MM.1S (cell line): ENCODE measurements at regions not wholly inside any gene's neighbourhood (a gene's known extent, or its start where the extent isn't known, plus 50 kb on each side); places are given as distances from the start of the nearest gene placed in this dataset.

Experiments
- DNase-seq: peaks from one replicate; pipeline ENCODE4 v3.0.0-alpha.2; 2015
- H2AFZ ChIP-seq: fragments of 300-600 bp; sonication (generic); 2 replicates; pipeline ENCODE4 v1.6.0; 2016; ENCODE audit warnings: antibody characterized with exemption, low read length
- H3F3A ChIP-seq: fragments of 300-600 bp; sonication (generic); 2 replicates; pipeline ENCODE4 v1.6.1; 2016; ENCODE audit warnings: mild to moderate bottlenecking, antibody characterized with exemption, low read length, moderate library complexity, mixed read lengths; ENCODE audit not compliant: insufficient read depth
- H3K27ac ChIP-seq: fragments of 300-600 bp; sonication (generic); 2 replicates; pipeline ENCODE4 v1.5.1; 2016; ENCODE audit warnings: mild to moderate bottlenecking, low read length
- H3K27me3 ChIP-seq: fragments of 300-600 bp; sonication (generic); replicated peaks from 2 replicates; pipeline ENCODE4 v1.6.0; 2016; ENCODE audit warnings: low read length; ENCODE audit not compliant: insufficient read depth
- H3K36me3 ChIP-seq: fragments of 300-600 bp; sonication (generic); replicated peaks from 2 replicates; pipeline ENCODE4 v1.6.1; 2016; ENCODE audit warnings: mild to moderate bottlenecking, low read length, mixed read lengths; ENCODE audit not compliant: insufficient read depth
- H3K4me1 ChIP-seq: fragments of 300-600 bp; sonication (generic); 2 replicates; pipeline ENCODE4 v1.6.1; 2016; ENCODE audit warnings: low read length, mixed read lengths
- H3K4me2 ChIP-seq: fragments of 300-600 bp; sonication (generic); 2 replicates; pipeline ENCODE4 v1.6.0; 2016; ENCODE audit warnings: low read depth, low read length
- H3K4me3 ChIP-seq: fragments of 300-600 bp; sonication (generic); 2 replicates; pipeline ENCODE4 v1.5.1; 2016; ENCODE audit warnings: low read length, mixed read lengths
- H3K79me2 ChIP-seq: fragments of 300-600 bp; sonication (generic); 2 replicates; pipeline ENCODE4 v1.6.1; 2016; ENCODE audit warnings: mixed run types, low read length, mixed read lengths
- H3K9ac ChIP-seq: fragments of 300-600 bp; sonication (generic); 2 replicates; pipeline ENCODE4 v1.6.1; 2016; ENCODE audit warnings: low read length, mixed read lengths
- H3K9me2 ChIP-seq: fragments of 300-600 bp; sonication (generic); replicated peaks from 2 replicates; pipeline ENCODE4 v1.6.1; 2016; ENCODE audit warnings: mild to moderate bottlenecking, low read length, mixed read lengths; ENCODE audit not compliant: insufficient read depth
- H3K9me3 ChIP-seq: fragments of 300-600 bp; sonication (generic); replicated peaks from 2 replicates; pipeline ENCODE4 v1.6.1; 2016; ENCODE audit warnings: mild to moderate bottlenecking, low read length, mixed read lengths; ENCODE audit not compliant: insufficient read depth
- H4K20me1 ChIP-seq: fragments of 300-600 bp; sonication (generic); 2 replicates; pipeline ENCODE4 v1.6.1; 2016; ENCODE audit warnings: mild to moderate bottlenecking, low read length, moderate library complexity, mixed read lengths; ENCODE audit not compliant: insufficient read depth
- CTCF ChIP-seq: fragments of 300-600 bp; sonication (generic); IDR thresholded peaks from 2 replicates; pipeline ENCODE4 v1.5.1; 2016; ENCODE audit warnings: antibody characterized with exemption, low read length, mixed read lengths
- EZH2 ChIP-seq: fragments of 300-600 bp; sonication (generic); optimal IDR thresholded peaks from 2 replicates; pipeline ENCODE3; 2017; ENCODE audit warnings: low read depth, mild to moderate bottlenecking, antibody characterized with exemption, low read length, mixed read lengths
- EZH2phosphoT487 ChIP-seq: fragments of 300-600 bp; sonication (generic); IDR thresholded peaks from 2 replicates; pipeline ENCODE4 v1.6.1; 2018; ENCODE audit warnings: antibody characterized with exemption, low read length

DNA sequence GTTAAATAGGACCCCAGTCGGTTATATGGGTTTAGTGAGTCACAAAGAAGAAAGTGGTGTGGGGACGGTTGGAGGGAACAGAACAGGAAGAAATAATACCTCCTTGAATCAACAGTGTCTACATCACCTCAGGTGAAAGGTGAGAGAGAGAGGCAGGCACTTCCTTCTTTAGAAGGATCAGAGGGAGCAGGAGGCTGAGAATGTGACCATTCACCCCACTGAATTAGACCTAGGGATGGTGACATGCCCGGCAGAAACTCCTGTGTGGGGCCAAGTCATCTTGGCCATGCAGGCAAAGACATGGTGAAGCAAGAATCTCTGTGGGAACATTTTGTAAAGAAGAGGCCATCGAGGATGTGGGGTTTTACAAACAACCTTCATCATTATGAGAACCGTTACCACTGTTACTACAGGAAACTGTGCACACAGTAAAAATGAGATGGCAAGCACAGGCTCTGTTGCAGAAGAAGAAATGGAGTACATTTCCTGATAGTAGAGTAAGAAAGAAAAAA, 1196.9 kb downstream of the VRK1 start:
- H3K4me1 ChIP-seq, result no peaks in the 10 kb centered on the region
- H3K79me2 ChIP-seq, result no peaks in the 10 kb centered on the region
- DNase-seq, result no peak
- H2AFZ ChIP-seq, result no peak overlapping the region
- H3K27ac ChIP-seq, result no peak overlapping the region
- H3K4me2 ChIP-seq, result no peak overlapping the region
- no peaks in the 10 kb centered on the region for H3K9me2 ChIP-seq
- no peaks in the 10 kb centered on the region for H3K27me3 ChIP-seq
- H4K20me1 ChIP-seq, result no peaks in the 10 kb centered on the region
- H3K4me3 ChIP-seq, result no peak overlapping the region
- no peaks in the 10 kb centered on the region for H3K9me3 ChIP-seq
- no peaks in the 10 kb centered on the region for H3K36me3 ChIP-seq
- TF ChIP-seq CTCF (no peak), EZH2 (no peak), EZH2phosphoT487 (no peak)
- H3K9ac ChIP-seq, result no peak overlapping the region
- no peaks in the 10 kb centered on the region for H3F3A ChIP-seq

- H3K9me2 ChIP-seq, result no peaks in the 10 kb centered on the region
- H3K4me2 ChIP-seq, result no peak overlapping the region
- no peak for TF ChIP-seq CTCF
- TF ChIP-seq EZH2, result no peak
- no peak for TF ChIP-seq EZH2phosphoT487
- H3F3A ChIP-seq, result no peaks in the 10 kb centered on the region
- H3K27ac ChIP-seq, result no peak overlapping the region
- H3K79me2 ChIP-seq, result no peaks in the 10 kb centered on the region
- no peaks in the 10 kb centered on the region for H3K9me3 ChIP-seq
- DNase-seq, result no peak
- no peak overlapping the region for H3K9ac ChIP-seq
- H3K4me1 ChIP-seq, result no peaks in the 10 kb centered on the region
- no peaks in the 10 kb centered on the region for H3K36me3 ChIP-seq
- no peaks in the 10 kb centered on the region for H4K20me1 ChIP-seq
- H2AFZ ChIP-seq, result no peak overlapping the region
- no peaks in the 10 kb centered on the region for H3K27me3 ChIP-seq
- H3K4me3 ChIP-seq, result no peak overlapping the region
Measured at GRCh38 chr14:97995038-97995437, 1197.9 kb downstream of the VRK1 start.

- Histone ChIP-seq H3K4me3 (no peak overlapping the region), H3K9ac (no peak overlapping the region), H3K9me2 (no peaks in the 10 kb centered on the region), H3K27me3 (no peaks in the 10 kb centered on the region), H3K79me2 (no peaks in the 10 kb centered on the region), H4K20me1 (no peaks in the 10 kb centered on the region), H3K9me3 (no peaks in the 10 kb centered on the region), H3K4me1 (no peaks in the 10 kb centered on the region), H3K36me3 (no peaks in the 10 kb centered on the region), H2AFZ (no peak overlapping the region), H3F3A (no peaks in the 10 kb centered on the region), H3K27ac (no peak overlapping the region), H3K4me2 (no peak overlapping the region)
- no peak for DNase-seq
- no peak for TF ChIP-seq EZH2
Measured at GRCh38 chr14:97995531-97995930, 1198.3 kb downstream of the VRK1 start.

- Histone ChIP-seq H2AFZ (no peak overlapping the region), H3K4me1 (no peaks in the 10 kb centered on the region), H3K79me2 (no peaks in the 10 kb centered on the region), H3K9me3 (no peaks in the 10 kb centered on the region), H3K36me3 (no peaks in the 10 kb centered on the region), H3K4me3 (no peak overlapping the region), H3K4me2 (no peak overlapping the region), H3K9ac (no peak overlapping the region), H3K9me2 (no peaks in the 10 kb centered on the region), H4K20me1 (no peaks in the 10 kb centered on the region), H3F3A (no peaks in the 10 kb centered on the region), H3K27ac (no peak overlapping the region), H3K27me3 (no peaks in the 10 kb centered on the region)
- DNase-seq, result no peak
- TF ChIP-seq EZH2phosphoT487 (no peak), CTCF (no peak), EZH2 (no peak)
Measured at GRCh38 chr14:98006008-98006407, 1208.8 kb downstream of the VRK1 start.
